OCI-LY7 (cell line): ENCODE measurements at regions not wholly inside any gene's neighbourhood (a gene's known extent, or its start where the extent isn't known, plus 50 kb on each side); places are given as distances from the start of the nearest gene placed in this dataset.

ENCODE experiments used
- CTCF ChIP-seq: fragments of 200-600 bp; sonication (generic); conservative IDR thresholded peaks from 2 replicates; pipeline ENCODE4 v1.5.1; 2014; ENCODE audit warnings: mild to moderate bottlenecking, antibody characterized with exemption, low read length, moderate library complexity, mixed read lengths
- EZH2phosphoT487 ChIP-seq: fragments of 200-600 bp; sonication (generic); IDR thresholded peaks from 2 replicates; pipeline ENCODE4 v1.6.1; 2018; ENCODE audit warnings: low read depth, borderline replicate concordance, mild to moderate bottlenecking, mixed run types, antibody characterized with exemption, low read length, moderate library complexity, mixed read lengths

DNA sequence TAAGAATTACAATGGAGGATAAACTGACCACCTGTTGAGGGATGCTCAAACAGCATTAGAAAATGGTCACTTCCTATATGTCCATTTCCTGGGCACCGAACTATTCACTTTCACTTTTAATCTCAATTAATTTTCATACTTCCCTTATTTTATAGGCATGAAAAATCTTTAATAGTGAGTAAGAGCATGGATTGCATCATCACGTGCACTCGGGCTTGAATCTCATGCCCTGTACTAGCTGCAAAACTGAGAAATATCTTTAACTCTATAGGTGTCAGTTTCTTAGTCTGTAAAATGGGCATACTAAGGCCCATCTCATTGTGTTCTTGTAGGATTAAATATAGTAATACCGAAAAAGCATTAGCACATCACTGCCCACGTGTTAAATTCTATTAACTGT is 183.9 kb upstream of the FIGN start:
- TF ChIP-seq CTCF = no peak
- no peak for TF ChIP-seq EZH2phosphoT487
